ENCODE measurements at regions not wholly inside any gene's neighbourhood (a gene's known extent, or its start where the extent isn't known, plus 50 kb on each side); places are given as distances from the start of the nearest gene placed in this dataset.

GRCh38 chr10:35940141-35941041 is 298.3 kb upstream of the FZD8 start:
- TF ChIP-seq CTCF (IDR thresholded peaks at IDR 0.05) (no peak), EZH2 (IDR thresholded peaks at IDR 0.05; ENCODE audit: borderline replicate concordance, insufficient read depth, low read depth, low read length, poor library complexity, severe bottlenecking) (no peak)

All from B cell (primary cell).